ENCODE measurements at regions not wholly inside any gene's neighbourhood (a gene's known extent, or its start where the extent isn't known, plus 50 kb on each side); places are given as distances from the start of the nearest gene placed in this dataset.

GRCh38 chr7:7117935-7118586, 64.3 kb upstream of the C1GALT1 start:
- intact Hi-C loops (cut with micrococcal nuclease): no loop called here

DNA sequence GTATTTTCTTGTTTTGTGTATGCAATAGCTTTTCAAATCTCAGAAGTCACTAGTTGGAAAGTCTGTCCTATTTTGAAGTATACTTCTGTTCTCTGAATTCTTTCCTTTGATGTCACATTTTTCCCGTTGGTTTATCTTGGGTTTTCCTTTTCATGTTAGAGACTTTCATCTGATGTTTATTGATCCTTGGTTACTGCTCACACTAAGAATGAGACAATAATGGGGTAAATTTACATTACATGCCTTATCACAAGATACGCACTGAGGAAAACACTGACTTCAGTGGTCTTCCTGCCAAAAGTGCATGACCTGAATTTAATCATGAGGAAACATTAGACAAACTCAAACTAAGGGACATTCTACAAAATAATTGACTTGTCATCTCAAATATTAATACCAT, 63.5 kb upstream of the C1GALT1 start:
- intact Hi-C loops (cut with micrococcal nuclease): no loop called here

DNA sequence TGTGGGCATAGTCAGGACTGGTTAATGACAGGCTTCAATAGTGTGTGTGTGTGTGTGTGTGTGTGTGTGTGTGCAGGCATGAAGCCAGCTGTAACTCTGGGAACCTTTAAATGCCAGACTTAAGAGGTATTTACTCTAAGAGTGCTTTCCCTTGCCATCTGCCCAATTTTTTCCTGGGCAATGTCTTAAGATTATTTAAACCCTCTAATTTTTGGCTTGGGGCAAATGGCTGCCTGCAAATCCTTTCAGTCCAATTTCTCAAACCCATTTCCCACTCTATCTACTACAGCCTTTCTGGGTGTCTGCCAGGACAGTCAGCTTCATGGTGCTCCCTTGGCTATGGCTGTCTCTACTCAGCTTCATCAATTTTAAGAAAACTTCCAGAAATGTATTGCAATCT, 62.6 kb upstream of the C1GALT1 start:
- intact Hi-C loops (cut with micrococcal nuclease): no loop called here

DNA sequence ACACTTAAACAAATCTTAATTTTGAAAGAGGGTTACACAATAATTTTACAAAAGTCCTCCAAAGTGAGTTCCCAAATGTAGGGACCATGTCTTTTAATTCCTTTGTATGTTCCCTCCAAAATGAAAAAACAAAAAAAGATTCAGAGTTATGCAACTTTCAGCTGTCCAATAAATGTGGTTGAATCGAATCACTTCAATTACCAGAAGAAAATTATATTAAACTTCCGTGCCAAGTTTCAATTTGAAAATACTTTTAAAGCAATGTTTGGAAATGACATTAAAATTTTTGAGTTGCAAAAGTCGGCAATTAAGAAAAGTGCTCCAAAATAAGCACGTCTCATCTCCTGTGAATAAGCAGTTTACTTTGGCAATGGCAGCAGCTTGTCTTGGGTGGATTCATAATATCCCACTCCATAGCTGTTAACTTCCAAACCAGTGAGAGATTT, 60.3 kb upstream of the C1GALT1 start:
- intact Hi-C loops (cut with micrococcal nuclease): no loop called here

GRCh38 chr7:7122701-7123281, 59.6 kb upstream of the C1GALT1 start:
- intact Hi-C loops (cut with micrococcal nuclease): no loop called here

DNA sequence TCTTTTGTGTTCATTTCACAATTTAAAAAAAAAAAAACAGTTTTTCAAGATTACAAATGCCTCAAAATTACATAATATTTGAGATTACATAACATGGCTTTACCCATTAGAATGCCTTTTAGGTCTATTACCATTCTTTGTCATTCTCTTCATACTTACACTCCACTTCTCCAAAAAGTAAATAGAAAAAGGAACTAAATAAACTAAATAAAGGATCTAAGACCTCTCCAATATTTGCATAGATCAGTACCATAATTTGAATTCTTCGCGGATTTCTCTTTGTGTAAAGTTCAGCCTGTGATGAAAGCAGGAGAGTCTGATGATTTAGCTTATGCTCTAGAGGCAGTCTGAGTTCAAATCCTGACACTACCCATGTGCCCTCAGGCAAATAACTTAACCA, 56.4 kb upstream of the C1GALT1 start:
- intact Hi-C loops (cut with micrococcal nuclease): no loop called here

- intact Hi-C loops (cut with micrococcal nuclease): no loop called here
These were observed 54.6 kb upstream of the C1GALT1 start for GRCh38 chr7:7127773-7128172.

GRCh38 chr7:7129381-7129780, 53.0 kb upstream of the C1GALT1 start:
- intact Hi-C loops (cut with micrococcal nuclease): no loop called here

DNA sequence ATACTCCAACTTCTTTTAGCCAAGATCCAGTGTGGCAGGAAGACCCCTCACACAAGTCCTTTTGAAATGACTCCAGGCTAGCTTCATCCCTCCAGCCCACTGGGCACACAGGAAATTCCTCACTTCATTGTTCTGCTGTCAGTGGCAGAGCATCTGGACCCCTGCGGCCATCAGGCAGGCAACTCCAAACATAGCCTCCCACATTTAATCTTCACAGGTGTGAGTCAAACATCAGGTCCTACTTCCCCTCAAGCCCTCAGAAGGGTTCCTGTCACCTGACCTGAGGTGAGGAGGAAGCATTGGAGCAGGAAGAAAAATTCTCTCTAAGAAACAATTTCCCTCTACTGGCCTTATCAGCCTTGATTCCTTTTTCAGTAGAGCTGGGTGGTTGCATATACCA, 51.1 kb upstream of the C1GALT1 start:
- intact Hi-C loops (cut with micrococcal nuclease): no loop called here

Measured in T-helper 2 cell treated with Interferon-gamma antibody and Interleukin-4, amounts not matched to agents 100 ng/mL and 5 ng/mL, for 36 hours (primary cell).